Type B pancreatic cell (in vitro differentiated cells): ENCODE measurements at regions not wholly inside any gene's neighbourhood (a gene's known extent, or its start where the extent isn't known, plus 50 kb on each side); places are given as distances from the start of the nearest gene placed in this dataset.

Experiments used
- DNase-seq: peaks from one replicate; pipeline ENCODE4 v3.0.0; 2021; ENCODE audit warnings: mixed read lengths; ENCODE audit not compliant: unreplicated experiment; ENCODE audit errors: extremely low spot score
- H3K27ac Mint-ChIP-seq: 2 replicates; pipeline ENCODE4 v1.8.0; 2021; ENCODE audit warnings: mild to moderate bottlenecking, mixed read lengths
- H3K27me3 Mint-ChIP-seq: 2 replicates; pipeline ENCODE4 v1.8.0; 2021; ENCODE audit warnings: mixed read lengths
- H3K36me3 Mint-ChIP-seq: 2 replicates; pipeline ENCODE4 v1.8.0; 2021; ENCODE audit warnings: mixed read lengths
- H3K4me1 Mint-ChIP-seq: one replicate; pipeline ENCODE4 v1.8.0; 2021; ENCODE audit warnings: mixed read lengths; ENCODE audit not compliant: unreplicated experiment
- H3K4me3 Mint-ChIP-seq: 2 replicates; pipeline ENCODE4 v1.8.0; 2021; ENCODE audit warnings: mild to moderate bottlenecking, mixed read lengths
- H3K9me3 Mint-ChIP-seq: 2 replicates; pipeline ENCODE4 v1.8.0; 2021; ENCODE audit warnings: mixed read lengths
- CTCF ChIP-seq: fragments of 200-600 bp; sonication (generic); conservative IDR thresholded peaks from 2 replicates; pipeline ENCODE4 v1.5.0; 2021; ENCODE audit warnings: antibody characterized with exemption, mild to moderate bottlenecking

GRCh38 chr13:106656186-106656585 lies 88.2 kb upstream of the ARGLU1 start:
- DNase-seq = no peak
- Mint-ChIP-seq H3K4me1 (no peaks in the 10 kb centered on the region), H3K27me3 (peaks cover 3% of the 10 kb centered on the region), H3K36me3 (no peaks in the 10 kb centered on the region), H3K4me3 (no peak overlapping the region), H3K27ac (no peak overlapping the region), H3K9me3 (no peaks in the 10 kb centered on the region)
- TF ChIP-seq CTCF = no peak

DNA sequence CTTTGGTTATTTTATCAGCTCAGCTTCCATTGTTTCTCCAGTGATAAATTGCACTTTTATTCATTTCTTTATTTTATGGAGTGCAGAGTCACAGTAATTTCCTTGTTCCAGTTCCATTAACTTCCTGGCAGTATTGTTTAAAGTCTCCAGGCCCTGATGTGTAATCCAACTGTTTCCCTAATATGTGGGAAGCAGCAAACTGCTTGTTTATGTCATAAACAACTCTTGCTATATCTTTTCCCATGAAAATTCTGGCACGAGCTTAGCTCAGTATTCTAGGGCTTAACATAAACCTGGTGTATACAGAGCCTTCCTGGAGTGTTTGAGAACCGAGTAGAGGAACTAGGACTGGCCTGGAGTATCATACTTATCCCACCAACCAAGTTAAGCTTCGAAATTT lies 83.5 kb upstream of the ARGLU1 start:
- TF ChIP-seq CTCF = no peak
- H3K27ac Mint-ChIP-seq = no peak overlapping the region
- no peak for DNase-seq
- H3K4me1 Mint-ChIP-seq = no peaks in the 10 kb centered on the region
- peaks cover 4% of the 10 kb centered on the region for H3K27me3 Mint-ChIP-seq
- H3K9me3 Mint-ChIP-seq = no peaks in the 10 kb centered on the region
- no peaks in the 10 kb centered on the region for H3K36me3 Mint-ChIP-seq
- no peak overlapping the region for H3K4me3 Mint-ChIP-seq

GRCh38 chr13:106650690-106651205 lies 82.8 kb upstream of the ARGLU1 start:
- Mint-ChIP-seq H3K4me1 (no peaks in the 10 kb centered on the region), H3K27ac (no peak overlapping the region), H3K9me3 (peaks cover 3% of the 10 kb centered on the region), H3K36me3 (no peaks in the 10 kb centered on the region), H3K27me3 (peaks cover 6% of the 10 kb centered on the region), H3K4me3 (no peak overlapping the region)
- TF ChIP-seq CTCF = no peak
- no peak for DNase-seq

DNA sequence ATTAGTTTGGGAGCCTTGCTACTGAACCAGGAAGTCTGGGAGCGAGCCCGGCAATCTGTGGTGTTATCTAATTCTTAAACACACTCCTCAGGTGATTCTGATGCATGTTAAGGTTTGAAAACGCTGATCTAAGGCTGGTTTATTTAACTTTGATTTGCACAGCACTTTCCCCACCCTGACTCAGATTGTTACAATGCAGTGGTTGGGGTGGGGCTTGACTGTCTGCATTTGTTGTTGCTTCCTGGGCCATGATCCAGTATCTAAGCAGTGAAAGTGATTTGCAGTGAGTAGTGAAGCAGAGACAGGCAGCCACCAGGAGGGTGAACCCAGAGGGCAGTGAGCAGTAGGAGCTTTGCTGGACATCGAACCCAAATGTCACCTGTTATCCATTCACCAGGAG lies 81.6 kb upstream of the ARGLU1 start:
- Mint-ChIP-seq H3K4me1 (no peaks in the 10 kb centered on the region), H3K36me3 (no peaks in the 10 kb centered on the region), H3K27me3 (peaks cover 6% of the 10 kb centered on the region), H3K9me3 (peaks cover 5% of the 10 kb centered on the region), H3K4me3 (peak overlapping the region; percentile 5), H3K27ac (peak overlapping the region; percentile 27)
- TF ChIP-seq CTCF = no peak
- no peak for DNase-seq

- no peak for DNase-seq
- peaks cover 5% of the 10 kb centered on the region for H3K27me3 Mint-ChIP-seq
- no peaks in the 10 kb centered on the region for H3K9me3 Mint-ChIP-seq
- no peak overlapping the region for H3K4me3 Mint-ChIP-seq
- no peak for TF ChIP-seq CTCF
- H3K36me3 Mint-ChIP-seq = no peaks in the 10 kb centered on the region
- H3K27ac Mint-ChIP-seq = no peak overlapping the region
- no peaks in the 10 kb centered on the region for H3K4me1 Mint-ChIP-seq
Observed at GRCh38 chr13:106640515-106640914, 72.6 kb upstream of the ARGLU1 start.

DNA sequence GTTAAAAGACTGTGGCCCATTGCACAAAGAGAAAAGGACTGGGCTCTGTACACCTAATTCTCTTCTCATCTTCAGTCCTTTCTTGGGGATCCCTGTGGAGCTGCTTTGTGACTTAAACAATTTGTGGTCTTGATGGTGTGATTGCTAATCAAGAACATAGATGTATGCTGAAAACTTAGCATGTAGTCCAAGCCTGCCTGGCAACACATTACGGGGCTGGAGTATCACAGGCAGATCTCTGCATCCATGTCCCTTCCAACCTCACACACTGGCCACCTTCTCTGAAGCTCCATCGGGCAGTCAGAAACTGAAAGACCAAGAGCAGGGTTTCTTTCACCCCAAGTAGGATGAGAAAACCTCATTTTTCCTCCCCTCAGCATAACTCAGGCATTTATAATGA lies 69.6 kb upstream of the ARGLU1 start:
- Mint-ChIP-seq H3K9me3 (no peaks in the 10 kb centered on the region), H3K27me3 (peaks cover 9% of the 10 kb centered on the region), H3K4me1 (peaks cover 14% of the 10 kb centered on the region), H3K27ac (no peak overlapping the region), H3K4me3 (no peak overlapping the region), H3K36me3 (no peaks in the 10 kb centered on the region)
- TF ChIP-seq CTCF = no peak
- no peak for DNase-seq
